Colonic mucosa (tissue), 4 donors: ENCODE measurements at regions not wholly inside any gene's neighbourhood (a gene's known extent, or its start where the extent isn't known, plus 50 kb on each side); places are given as distances from the start of the nearest gene placed in this dataset.

Experiments
- DNase-seq: peaks from one replicate; pipeline ENCODE4 v3.0.0-alpha.2; 2020
- H3K27ac ChIP-seq: fragments of 200-600 bp; one replicate; pipeline ENCODE4 v1.8.0; 2021
- H3K27me3 ChIP-seq: fragments of 200-600 bp; one replicate; pipeline ENCODE4 v1.8.0; 2021
- H3K36me3 ChIP-seq: fragments of 200-600 bp; one replicate; pipeline ENCODE4 v1.8.0; 2021
- H3K4me1 ChIP-seq: fragments of 200-600 bp; one replicate; pipeline ENCODE4 v1.8.0; 2021; ENCODE audit warnings: mild to moderate bottlenecking
- H3K4me3 ChIP-seq: fragments of 200-600 bp; one replicate; pipeline ENCODE4 v1.8.0; 2021
- H3K9ac ChIP-seq, 2 donors: one replicate each; pipeline ENCODE4 v1.7.0; 2013; ENCODE audit warnings: control low read depth in 2 of 2, low read depth in 2 of 2, low read length in 2 of 2
- H3K9me3 ChIP-seq: fragments of 200-600 bp; one replicate; pipeline ENCODE4 v1.8.0; 2021
- intact Hi-C: fragments of 100-400 bp; cut with DNase I; formaldehyde crosslinking; loops from one replicate; pipeline ENCODE4 v1.14.1; 2022
- TF ChIP-seq, protein P1 (sequence below): fragments of 200-600 bp; IDR thresholded peaks from one replicate; pipeline ENCODE4 v1.8.0; 2022; ENCODE audit warnings: antibody characterized with exemption, mild to moderate bottlenecking
- donor health status: healthy.
- donor health status: DM: no; HTN: no; CAD: no.
- donor health status: DM: no; HTN: no; CAD: no.

DNA sequence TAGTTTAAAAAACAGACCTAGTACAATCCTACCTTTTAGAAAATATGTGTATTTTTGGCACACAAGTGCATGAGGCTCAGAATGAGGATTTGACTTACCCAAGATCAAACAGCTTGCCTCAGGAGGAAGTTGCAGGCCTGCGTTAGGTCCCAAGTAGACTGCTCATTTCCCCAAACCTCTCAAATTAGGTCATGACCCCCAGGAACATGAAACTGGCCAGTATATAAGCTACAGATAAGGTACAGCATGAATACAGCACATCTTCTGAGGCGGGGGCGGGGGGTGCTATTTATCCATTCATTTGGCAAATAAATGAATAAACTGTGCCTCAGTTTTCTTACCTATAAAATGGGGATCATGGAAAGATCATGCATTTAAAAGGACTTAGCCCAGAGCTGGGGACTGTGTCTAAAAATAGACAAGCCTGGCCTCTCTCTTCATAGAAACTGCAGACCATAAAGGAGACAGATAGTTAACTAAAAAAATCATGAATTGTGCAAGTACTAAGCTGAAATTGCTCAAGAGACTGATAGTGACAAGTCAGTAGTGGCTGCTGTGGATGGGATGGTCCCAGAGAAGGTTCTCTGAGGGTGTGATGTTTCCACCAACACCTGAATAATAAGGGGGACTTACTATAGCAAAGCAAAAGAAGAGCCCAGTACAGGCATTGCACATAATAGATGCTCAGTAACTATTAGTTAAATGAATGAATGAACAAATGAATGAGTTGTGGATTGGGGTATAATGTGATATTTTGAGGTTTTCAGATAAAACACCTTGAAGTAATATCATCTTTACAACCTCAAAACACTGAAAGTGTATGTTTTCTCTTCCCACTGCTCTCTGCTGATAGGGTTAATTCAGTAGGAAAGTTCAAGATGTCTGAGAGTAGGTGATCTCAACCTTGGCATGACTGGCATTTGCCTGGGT, 258.5 kb upstream of the PROK2 start:
- H3K27me3 ChIP-seq: no peaks in the 10 kb centered on the region
- H3K9ac ChIP-seq: no peak overlapping the region
- H3K4me1 ChIP-seq: no peaks in the 10 kb centered on the region
- DNase-seq: no peak
- H3K9me3 ChIP-seq: no peaks in the 10 kb centered on the region
- no peak overlapping the region for H3K27ac ChIP-seq
- no peaks in the 10 kb centered on the region for H3K36me3 ChIP-seq
- H3K4me3 ChIP-seq: no peak overlapping the region
- TF ChIP-seq, protein P1, sequence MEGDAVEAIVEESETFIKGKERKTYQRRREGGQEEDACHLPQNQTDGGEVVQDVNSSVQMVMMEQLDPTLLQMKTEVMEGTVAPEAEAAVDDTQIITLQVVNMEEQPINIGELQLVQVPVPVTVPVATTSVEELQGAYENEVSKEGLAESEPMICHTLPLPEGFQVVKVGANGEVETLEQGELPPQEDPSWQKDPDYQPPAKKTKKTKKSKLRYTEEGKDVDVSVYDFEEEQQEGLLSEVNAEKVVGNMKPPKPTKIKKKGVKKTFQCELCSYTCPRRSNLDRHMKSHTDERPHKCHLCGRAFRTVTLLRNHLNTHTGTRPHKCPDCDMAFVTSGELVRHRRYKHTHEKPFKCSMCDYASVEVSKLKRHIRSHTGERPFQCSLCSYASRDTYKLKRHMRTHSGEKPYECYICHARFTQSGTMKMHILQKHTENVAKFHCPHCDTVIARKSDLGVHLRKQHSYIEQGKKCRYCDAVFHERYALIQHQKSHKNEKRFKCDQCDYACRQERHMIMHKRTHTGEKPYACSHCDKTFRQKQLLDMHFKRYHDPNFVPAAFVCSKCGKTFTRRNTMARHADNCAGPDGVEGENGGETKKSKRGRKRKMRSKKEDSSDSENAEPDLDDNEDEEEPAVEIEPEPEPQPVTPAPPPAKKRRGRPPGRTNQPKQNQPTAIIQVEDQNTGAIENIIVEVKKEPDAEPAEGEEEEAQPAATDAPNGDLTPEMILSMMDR: no peak
- intact Hi-C loops: no loop called here

- Histone ChIP-seq H3K9ac (no peak overlapping the region), H3K27me3 (no peaks in the 10 kb centered on the region), H3K4me3 (no peak overlapping the region), H3K27ac (no peak overlapping the region), H3K9me3 (no peaks in the 10 kb centered on the region), H3K36me3 (no peaks in the 10 kb centered on the region), H3K4me1 (no peaks in the 10 kb centered on the region)
- DNase-seq: no peak
- TF ChIP-seq, protein P1: no peak
- intact Hi-C loops: no loop called here
Observed at GRCh38 chr3:72042397-72043203, 257.7 kb upstream of the PROK2 start.

GRCh38 chr3:72041511-72041910, 256.6 kb upstream of the PROK2 start:
- H3K4me1 ChIP-seq: no peaks in the 10 kb centered on the region
- intact Hi-C loops: no loop called here
- no peak for DNase-seq
- no peaks in the 10 kb centered on the region for H3K27me3 ChIP-seq
- TF ChIP-seq, protein P1: no peak
- H3K27ac ChIP-seq: no peak overlapping the region
- no peak overlapping the region for H3K4me3 ChIP-seq
- no peaks in the 10 kb centered on the region for H3K36me3 ChIP-seq
- H3K9me3 ChIP-seq: no peaks in the 10 kb centered on the region
- H3K9ac ChIP-seq: no peak overlapping the region

GRCh38 chr3:72041076-72041475, 256.1 kb upstream of the PROK2 start:
- Histone ChIP-seq H3K4me1 (no peaks in the 10 kb centered on the region), H3K36me3 (no peaks in the 10 kb centered on the region), H3K9ac (no peak overlapping the region), H3K27me3 (no peaks in the 10 kb centered on the region), H3K4me3 (no peak overlapping the region), H3K27ac (no peak overlapping the region), H3K9me3 (no peaks in the 10 kb centered on the region)
- no peak for DNase-seq
- intact Hi-C loops: no loop called here
- TF ChIP-seq, protein P1: no peak

DNA sequence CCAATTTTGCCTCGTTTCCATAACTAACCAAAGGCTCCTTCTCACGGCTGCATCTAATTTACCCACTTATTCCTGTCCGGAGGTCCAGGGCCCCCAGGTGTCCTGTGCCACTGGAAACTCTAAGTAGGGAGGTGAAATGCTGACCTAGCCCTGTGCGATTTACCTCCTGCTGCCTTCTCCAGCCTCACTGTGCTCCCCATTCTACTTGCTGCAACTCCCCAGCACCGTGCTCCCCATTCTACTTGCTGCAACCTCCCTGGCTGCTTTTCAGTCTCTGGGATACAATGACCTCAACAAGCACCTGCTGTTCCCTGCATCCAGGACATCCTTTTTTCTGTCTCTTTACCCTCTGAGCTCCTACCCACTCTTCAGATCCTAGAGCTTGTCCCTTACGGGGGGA, 254.7 kb upstream of the PROK2 start:
- H3K9me3 ChIP-seq: no peaks in the 10 kb centered on the region
- no peaks in the 10 kb centered on the region for H3K27me3 ChIP-seq
- H3K4me3 ChIP-seq: no peak overlapping the region
- H3K36me3 ChIP-seq: no peaks in the 10 kb centered on the region
- TF ChIP-seq, protein P1: no peak
- H3K4me1 ChIP-seq: no peaks in the 10 kb centered on the region
- DNase-seq: no peak
- intact Hi-C loops: no loop called here
- no peak overlapping the region for H3K27ac ChIP-seq
- H3K9ac ChIP-seq: no peak overlapping the region
